NCI-H2196 treated with DMSO at 0.1 percent for 48 hours (cell line): ENCODE measurements at regions not wholly inside any gene's neighbourhood (a gene's known extent, or its start where the extent isn't known, plus 50 kb on each side); places are given as distances from the start of the nearest gene placed in this dataset.

Experiments
- DNase-seq: peaks from one replicate; lab custom pipeline; 2025; ENCODE audit not compliant: unreplicated experiment; lab: John Stamatoyannopoulos, UW

- DNase-seq: no peak
Observed at GRCh38 chr4:23667659-23668058, 222.2 kb downstream of the PPARGC1A start.

- no peak for DNase-seq
Observed at GRCh38 chr4:23660865-23661264, 229.0 kb downstream of the PPARGC1A start.

GRCh38 chr4:23654791-23655190, 235.1 kb downstream of the PPARGC1A start:
- DNase-seq: no peak

- no peak for DNase-seq
Observed at GRCh38 chr4:23648854-23649596, 240.8 kb downstream of the PPARGC1A start.

GRCh38 chr4:23635468-23635867, 254.4 kb downstream of the PPARGC1A start:
- no peak for DNase-seq

GRCh38 chr4:23631255-23631950, 258.4 kb downstream of the PPARGC1A start:
- DNase-seq: no peak

- DNase-seq: no peak
Observed at GRCh38 chr4:23630110-23630509, 259.7 kb downstream of the PPARGC1A start.

- no peak for DNase-seq
Observed at GRCh38 chr4:23629421-23629820, 260.4 kb downstream of the PPARGC1A start.

- DNase-seq: peak; percentile 2
Observed at GRCh38 chr4:23614284-23614892, 275.5 kb downstream of the PPARGC1A start.

GRCh38 chr4:23613782-23614181, 276.1 kb downstream of the PPARGC1A start:
- no peak for DNase-seq

- no peak for DNase-seq
Observed at GRCh38 chr4:23602720-23603119, 287.1 kb downstream of the PPARGC1A start.

GRCh38 chr4:23594125-23594524, 295.7 kb downstream of the PPARGC1A start:
- no peak for DNase-seq

- DNase-seq: no peak
Observed at GRCh38 chr4:23590431-23590830, 299.4 kb downstream of the PPARGC1A start.

- DNase-seq: no peak
Observed at GRCh38 chr4:23584024-23584423, 305.8 kb downstream of the PPARGC1A start.

- DNase-seq: no peak
Observed at GRCh38 chr4:23582671-23583070, 307.2 kb downstream of the PPARGC1A start.

- DNase-seq: no peak
Observed at GRCh38 chr4:23579166-23579565, 310.7 kb downstream of the PPARGC1A start.

- DNase-seq: no peak
Observed at GRCh38 chr4:23577398-23577797, 312.4 kb downstream of the PPARGC1A start.

GRCh38 chr4:23572382-23572781, 317.5 kb downstream of the PPARGC1A start:
- DNase-seq: no peak

GRCh38 chr4:23567338-23567737, 322.5 kb downstream of the PPARGC1A start:
- no peak for DNase-seq

GRCh38 chr4:23560748-23561147, 329.1 kb downstream of the PPARGC1A start:
- DNase-seq: no peak

GRCh38 chr4:23558101-23558500, 331.7 kb downstream of the PPARGC1A start:
- no peak for DNase-seq

GRCh38 chr4:23547601-23548000, 342.2 kb downstream of the PPARGC1A start:
- no peak for DNase-seq
